LNCaP clone FGC (cell line): ENCODE measurements at regions not wholly inside any gene's neighbourhood (a gene's known extent, or its start where the extent isn't known, plus 50 kb on each side); places are given as distances from the start of the nearest gene placed in this dataset.

ENCODE experiments used
- DNase-seq: peaks from one replicate; pipeline ENCODE4 v3.0.0-alpha.2; 2011; ENCODE audit warnings: low read depth
- H3K4me3 ChIP-seq: 2 replicates; pipeline ENCODE4 v1.5.1; 2011; ENCODE audit warnings: mild to moderate bottlenecking, low read depth, low read length, control low read depth
- TF ChIP-seq, protein P1 (sequence below): IDR thresholded peaks from 2 replicates; pipeline ENCODE4 v1.5.1; 2012; ENCODE audit warnings: mild to moderate bottlenecking; ENCODE audit not compliant: control insufficient read depth, insufficient read depth; ENCODE audit errors: extremely low read depth

GRCh38 chr5:99973779-99974178, 561.4 kb upstream of the FAM174A start:
- DNase-seq, result no peak
- no peak overlapping the region for H3K4me3 ChIP-seq
- TF ChIP-seq, protein P1, sequence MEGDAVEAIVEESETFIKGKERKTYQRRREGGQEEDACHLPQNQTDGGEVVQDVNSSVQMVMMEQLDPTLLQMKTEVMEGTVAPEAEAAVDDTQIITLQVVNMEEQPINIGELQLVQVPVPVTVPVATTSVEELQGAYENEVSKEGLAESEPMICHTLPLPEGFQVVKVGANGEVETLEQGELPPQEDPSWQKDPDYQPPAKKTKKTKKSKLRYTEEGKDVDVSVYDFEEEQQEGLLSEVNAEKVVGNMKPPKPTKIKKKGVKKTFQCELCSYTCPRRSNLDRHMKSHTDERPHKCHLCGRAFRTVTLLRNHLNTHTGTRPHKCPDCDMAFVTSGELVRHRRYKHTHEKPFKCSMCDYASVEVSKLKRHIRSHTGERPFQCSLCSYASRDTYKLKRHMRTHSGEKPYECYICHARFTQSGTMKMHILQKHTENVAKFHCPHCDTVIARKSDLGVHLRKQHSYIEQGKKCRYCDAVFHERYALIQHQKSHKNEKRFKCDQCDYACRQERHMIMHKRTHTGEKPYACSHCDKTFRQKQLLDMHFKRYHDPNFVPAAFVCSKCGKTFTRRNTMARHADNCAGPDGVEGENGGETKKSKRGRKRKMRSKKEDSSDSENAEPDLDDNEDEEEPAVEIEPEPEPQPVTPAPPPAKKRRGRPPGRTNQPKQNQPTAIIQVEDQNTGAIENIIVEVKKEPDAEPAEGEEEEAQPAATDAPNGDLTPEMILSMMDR, result no peak

- DNase-seq, result no peak
- TF ChIP-seq, protein P1, result no peak
- H3K4me3 ChIP-seq, result no peak overlapping the region
Measured at GRCh38 chr5:99955962-99956361, 579.2 kb upstream of the FAM174A start.

DNA sequence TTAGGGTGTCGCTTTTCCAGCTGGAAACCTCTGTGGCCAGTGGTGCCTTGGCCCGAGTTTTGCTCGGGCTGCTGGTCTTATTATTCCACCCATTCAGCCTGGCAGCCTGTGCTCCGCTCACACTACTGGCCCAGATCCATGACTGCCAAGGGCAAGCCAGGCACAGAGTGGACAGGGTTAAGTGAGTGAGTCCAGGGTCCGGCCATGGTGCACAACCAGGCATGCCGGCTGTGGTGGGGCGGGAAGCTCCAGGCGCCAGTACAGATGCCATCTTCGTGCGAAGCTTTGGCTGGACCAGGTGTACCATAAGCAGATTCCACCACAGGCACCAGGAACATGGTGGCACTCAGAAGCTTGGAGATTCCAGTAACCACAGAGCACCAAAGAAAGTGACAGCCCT, 580.2 kb upstream of the FAM174A start:
- TF ChIP-seq, protein P1, result no peak
- DNase-seq, result no peak
- no peak overlapping the region for H3K4me3 ChIP-seq

GRCh38 chr5:99949969-99950524, 585.1 kb upstream of the FAM174A start:
- DNase-seq, result no peak
- TF ChIP-seq, protein P1, result no peak
- no peak overlapping the region for H3K4me3 ChIP-seq

GRCh38 chr5:99949361-99949760, 585.8 kb upstream of the FAM174A start:
- no peak for DNase-seq
- H3K4me3 ChIP-seq, result no peak overlapping the region
- TF ChIP-seq, protein P1, result no peak

DNA sequence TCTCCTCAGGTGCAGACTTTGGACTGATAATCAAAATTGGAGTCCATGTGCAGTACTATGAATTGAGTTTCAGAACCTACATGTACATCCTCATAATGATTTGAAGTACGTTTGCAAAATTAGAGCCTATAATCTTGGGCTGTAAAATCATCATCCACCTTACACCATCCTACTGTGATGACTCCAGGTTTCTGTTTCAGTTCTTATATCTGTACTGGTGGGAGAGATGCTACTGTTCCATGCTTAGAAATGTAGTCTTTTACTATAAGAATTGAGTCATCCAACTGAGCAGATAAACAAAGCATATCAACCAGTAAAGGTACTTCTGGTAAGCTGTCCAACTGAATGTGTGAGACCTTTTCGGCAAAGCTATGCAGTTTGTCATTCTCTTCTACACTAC, 586.3 kb upstream of the FAM174A start:
- DNase-seq, result no peak
- TF ChIP-seq, protein P1, result no peak
- H3K4me3 ChIP-seq, result no peak overlapping the region
